ENCODE measurements at regions not wholly inside any gene's neighbourhood (a gene's known extent, or its start where the extent isn't known, plus 50 kb on each side); places are given as distances from the start of the nearest gene placed in this dataset.
"Not testable (repeated sequence)": the region's sequence is repeated elsewhere in the genome, so short reads cannot be mapped to it uniquely, and the experiment has no call there.

- TF ChIP-seq CTCF (IDR thresholded peaks at IDR 0.05; ENCODE audit: low read depth, low read length), result no peak
- no peak for DNase-seq (ENCODE audit: extremely low read depth, low read depth)
Measured at GRCh38 chr4:151548708-151549107, 139.7 kb downstream of the FHIP1A start.

GRCh38 chr4:151549378-151549777 lies 140.4 kb downstream of the FHIP1A start:
- DNase-seq (ENCODE audit: extremely low read depth, low read depth), result not testable (repeated sequence)

GRCh38 chr4:151553874-151554273 lies 144.9 kb downstream of the FHIP1A start:
- no peak for DNase-seq (ENCODE audit: extremely low read depth, low read depth)
- TF ChIP-seq CTCF (IDR thresholded peaks at IDR 0.05; ENCODE audit: low read depth, low read length), result no peak

- DNase-seq (ENCODE audit: extremely low read depth, low read depth), result no peak
- TF ChIP-seq CTCF (IDR thresholded peaks at IDR 0.05; ENCODE audit: low read depth, low read length), result no peak
Measured at GRCh38 chr4:151555151-151555945, 146.4 kb downstream of the FHIP1A start.

GRCh38 chr4:151558496-151559113 lies 149.6 kb downstream of the FHIP1A start:
- no peak for TF ChIP-seq CTCF (IDR thresholded peaks at IDR 0.05; ENCODE audit: low read depth, low read length)
- no peak for DNase-seq (ENCODE audit: extremely low read depth, low read depth)

GRCh38 chr4:151559595-151559994 lies 150.6 kb downstream of the FHIP1A start:
- DNase-seq (ENCODE audit: extremely low read depth, low read depth), result no peak
- TF ChIP-seq CTCF (IDR thresholded peaks at IDR 0.05; ENCODE audit: low read depth, low read length), result no peak

- no peak for DNase-seq (ENCODE audit: extremely low read depth, low read depth)
- no peak for TF ChIP-seq CTCF (IDR thresholded peaks at IDR 0.05; ENCODE audit: low read depth, low read length)
Measured at GRCh38 chr4:151561551-151562256, 152.7 kb downstream of the FHIP1A start.
